ENCODE measurements at regions not wholly inside any gene's neighbourhood (a gene's known extent, or its start where the extent isn't known, plus 50 kb on each side); places are given as distances from the start of the nearest gene placed in this dataset.

- TF ChIP-seq CTCF (IDR thresholded peaks at IDR 0.05) (peak in 1 of 3 experiments; percentile 28), POLR2A (IDR thresholded peaks at IDR 0.05) (no peak)
Measured at GRCh38 chr3:67790043-67790442, 135.6 kb upstream of the SUCLG2 start.

Data from vagina (tissue), 2 donors.